CD4-positive, alpha-beta memory T cell (primary cell): ENCODE measurements at regions not wholly inside any gene's neighbourhood (a gene's known extent, or its start where the extent isn't known, plus 50 kb on each side); places are given as distances from the start of the nearest gene placed in this dataset.

Source experiments
- CTCF ChIA-PET: fragments of 350-600 bp; sonication (Branson Sonifier 250); formaldehyde crosslinking; loops from one replicate; lab custom pipeline; 2021; ENCODE audit warnings: inconsistent platforms; ENCODE audit not compliant: partially characterized antibody; lab: Charles Lee
- POLR2A ChIA-PET: fragments of 350-600 bp; sonication (Branson Sonifier 250); formaldehyde crosslinking; loops from one replicate; lab custom pipeline; 2021; ENCODE audit not compliant: partially characterized antibody; lab: Charles Lee
- DNase-seq, 5 donors: peaks; one replicate each; pipeline versions ENCODE4 v3.0.0 to v3.0.0-alpha.2; 2020 to 2022; ENCODE audit warnings: mixed read lengths in 1 of 5
- H3K27ac ChIP-seq: one replicate; pipeline ENCODE4 v1.7.0; 2013; ENCODE audit warnings: low read depth, low read length
- H3K27me3 ChIP-seq: 2 replicates; pipeline ENCODE4 v1.7.0; 2013; ENCODE audit warnings: mild to moderate bottlenecking, low read length, moderate library complexity; ENCODE audit not compliant: insufficient read depth
- H3K36me3 ChIP-seq: 2 replicates; pipeline ENCODE4 v1.7.0; 2013; ENCODE audit warnings: mild to moderate bottlenecking, low read length, moderate library complexity; ENCODE audit not compliant: insufficient read depth
- H3K4me1 ChIP-seq: 2 replicates; pipeline ENCODE4 v1.7.0; 2013; ENCODE audit warnings: mild to moderate bottlenecking, low read length, moderate library complexity; ENCODE audit not compliant: insufficient read depth
- H3K4me3 ChIP-seq, 2 donors: one replicate each; pipeline ENCODE4 v1.7.0; 2013; ENCODE audit warnings: low read length in 2 of 2, mild to moderate bottlenecking in 1 of 2
- H3K9me3 ChIP-seq, 2 donors: one replicate each; pipeline ENCODE4 v1.7.0; 2013; ENCODE audit warnings: low read length in 2 of 2, control low read depth in 1 of 2; ENCODE audit not compliant: control insufficient read depth in 1 of 2
- H3K27ac Mint-ChIP-seq, 7 donors: one replicate each; pipeline ENCODE4 v1.8.0; 2020 to 2021; ENCODE audit warnings: mixed read lengths in 7 of 7, mild to moderate bottlenecking in 6 of 7, inconsistent platforms in 3 of 7, moderate library complexity in 3 of 7
- H3K27me3 Mint-ChIP-seq, 2 donors: one replicate each; pipeline ENCODE4 v1.8.0; 2020 to 2021; ENCODE audit warnings: mixed read lengths in 2 of 2
- H3K36me3 Mint-ChIP-seq, 2 donors: one replicate each; pipeline ENCODE4 v1.8.0; 2020 to 2021; ENCODE audit warnings: mixed read lengths in 2 of 2, inconsistent platforms in 1 of 2, mild to moderate bottlenecking in 1 of 2
- H3K4me1 Mint-ChIP-seq, 4 donors: one replicate each; pipeline ENCODE4 v1.8.0; 2020 to 2021; ENCODE audit warnings: mixed read lengths in 4 of 4, mild to moderate bottlenecking in 1 of 4
- H3K4me3 Mint-ChIP-seq, 8 donors: one replicate each; pipeline ENCODE4 v1.8.0; 2020 to 2021; ENCODE audit warnings: mixed read lengths in 8 of 8, mild to moderate bottlenecking in 7 of 8, moderate library complexity in 6 of 8, inconsistent platforms in 3 of 8
- H3K9me3 Mint-ChIP-seq, 8 donors: one replicate each; pipeline ENCODE4 v1.8.0; 2020 to 2021; ENCODE audit warnings: mixed read lengths in 8 of 8, mild to moderate bottlenecking in 5 of 8, inconsistent platforms in 3 of 8, moderate library complexity in 1 of 8
- intact Hi-C: fragments of 100-400 bp; cut with micrococcal nuclease; formaldehyde crosslinking; loops from one replicate; pipeline ENCODE4 v1.15.1; 2023

DNA sequence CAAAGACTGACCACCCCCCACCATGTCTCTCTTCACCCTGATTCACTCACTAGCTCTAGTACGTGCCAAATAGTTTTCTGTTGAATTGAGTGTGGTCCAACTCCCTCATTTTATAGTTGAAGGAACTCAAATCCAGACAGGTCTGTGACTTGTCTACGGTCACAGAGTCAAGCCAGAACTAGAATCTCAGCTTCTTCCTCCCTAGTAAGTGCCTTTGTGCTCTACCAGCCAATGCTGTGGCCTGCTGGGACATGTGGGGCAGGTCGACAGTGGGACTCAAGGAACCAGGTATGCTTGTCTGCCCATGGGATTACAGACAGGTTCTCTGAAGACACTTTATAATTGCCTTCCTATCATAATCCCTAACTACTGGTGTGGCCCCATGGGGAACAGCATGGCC lies 108.6 kb upstream of the CPEB2 start:
- H3K36me3 Mint-ChIP-seq = no peaks in the 10 kb centered on the region
- H3K27ac Mint-ChIP-seq = no peak overlapping the region
- H3K4me3 Mint-ChIP-seq = no peak overlapping the region
- ChIA-PET CTCF (interaction anchor here (1.4 kb wide), 1 partner anchor 14 kb away, joined by 3 read pairs; no protein-coding TSS in a partner anchor), POLR2A (no interaction called here)
- Histone ChIP-seq H3K9me3 (no peaks in the 10 kb centered on the region), H3K27ac (no peak overlapping the region), H3K27me3 (no peaks in the 10 kb centered on the region), H3K4me1 (no peaks in the 10 kb centered on the region), H3K4me3 (no peak overlapping the region), H3K36me3 (no peaks in the 10 kb centered on the region)
- DNase-seq = no peak
- peaks cover 0 to 4% (median 0%) of the 10 kb centered on the region in 8 donors for H3K9me3 Mint-ChIP-seq
- H3K27me3 Mint-ChIP-seq = peaks cover 1 to 2% of the 10 kb centered on the region in 2 donors
- no peaks in the 10 kb centered on the region for H3K4me1 Mint-ChIP-seq
- intact Hi-C loops = no loop called here

DNA sequence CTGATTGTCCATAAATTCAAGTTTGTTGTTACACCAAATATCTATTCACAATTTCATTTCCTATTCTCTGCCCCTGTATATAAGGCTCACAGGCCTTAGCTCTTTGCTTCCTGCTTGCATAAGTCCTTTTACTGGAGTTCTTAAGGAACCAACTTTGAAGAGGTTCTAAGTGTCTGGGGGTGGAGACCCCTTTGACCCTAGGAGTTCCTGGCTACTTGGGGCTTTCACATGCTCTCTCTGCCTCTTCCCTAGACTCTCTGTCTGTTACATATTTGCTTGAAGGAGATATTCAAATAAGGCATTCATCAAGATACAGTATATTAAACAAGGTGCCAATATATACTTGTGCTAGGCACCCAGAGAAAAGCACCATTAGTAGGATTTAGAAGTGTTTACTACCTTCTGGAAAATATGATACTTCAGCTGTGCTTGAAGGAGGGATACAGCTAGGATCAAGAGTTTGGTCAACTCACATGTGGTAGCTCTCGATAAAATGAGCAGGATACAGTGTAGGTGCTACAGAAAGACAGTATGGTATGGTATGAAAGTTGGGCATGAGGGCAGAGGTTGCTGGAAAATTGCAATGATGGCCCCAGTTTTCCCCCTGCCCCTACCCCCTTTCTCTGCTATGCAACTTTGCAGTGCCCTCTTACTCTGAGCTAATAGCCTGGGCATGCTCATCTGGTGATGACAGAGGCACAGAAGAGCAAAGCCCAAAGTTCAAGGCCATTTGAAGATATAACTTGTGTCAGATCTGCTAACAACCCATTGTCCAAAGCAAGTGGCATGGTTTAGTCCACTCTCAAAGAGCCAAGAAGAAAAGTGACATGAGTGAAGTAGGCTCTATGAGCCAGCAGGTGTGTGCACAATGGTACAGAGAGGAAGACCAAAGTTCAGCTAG lies 107.6 kb upstream of the CPEB2 start:
- Mint-ChIP-seq H3K4me1 (no peaks in the 10 kb centered on the region), H3K27ac (no peak overlapping the region), H3K27me3 (peaks cover 1 to 3% of the 10 kb centered on the region in 2 donors), H3K4me3 (no peak overlapping the region), H3K9me3 (peaks cover 0 to 4% (median 0%) of the 10 kb centered on the region in 8 donors), H3K36me3 (no peaks in the 10 kb centered on the region)
- ChIA-PET CTCF (interaction anchor here (1.2 to 1.4 kb wide), 2 partner anchors 11 to 13 kb away, joined by 3 to 4 read pairs; no protein-coding TSS in a partner anchor), POLR2A (no interaction called here)
- H3K27ac ChIP-seq = no peak overlapping the region
- H3K9me3 ChIP-seq = no peaks in the 10 kb centered on the region
- H3K4me3 ChIP-seq = no peak overlapping the region
- intact Hi-C loops = no loop called here
- H3K36me3 ChIP-seq = no peaks in the 10 kb centered on the region
- no peaks in the 10 kb centered on the region for H3K4me1 ChIP-seq
- no peaks in the 10 kb centered on the region for H3K27me3 ChIP-seq
- no peak for DNase-seq

DNA sequence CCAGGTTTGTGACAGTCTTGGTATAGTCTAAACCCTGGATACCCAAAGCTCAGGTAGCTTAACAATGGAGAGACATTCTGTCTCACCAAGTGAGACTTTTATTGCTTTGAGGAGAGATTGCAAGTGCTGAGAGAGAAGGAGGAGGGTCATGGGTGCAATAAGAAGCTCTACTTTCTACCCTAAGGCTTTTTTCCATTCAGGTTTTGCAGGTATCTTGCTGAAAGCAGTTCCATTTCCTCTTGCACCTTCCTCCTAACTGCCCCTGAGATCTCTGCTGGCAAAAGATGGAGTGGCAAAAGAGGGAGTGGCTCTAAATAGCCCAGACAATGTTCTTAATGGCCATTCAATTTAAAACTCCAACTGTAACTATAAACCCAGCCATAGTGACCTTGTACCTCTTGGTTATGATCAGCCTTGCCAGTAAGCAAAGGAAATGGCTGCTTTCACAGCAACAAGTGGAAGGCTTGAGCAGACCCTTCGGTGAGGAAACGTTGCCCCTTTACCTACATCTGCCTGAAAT lies 105.6 kb upstream of the CPEB2 start:
- Histone ChIP-seq H3K9me3 (no peaks in the 10 kb centered on the region), H3K4me1 (no peaks in the 10 kb centered on the region), H3K4me3 (no peak overlapping the region), H3K36me3 (no peaks in the 10 kb centered on the region), H3K27me3 (no peaks in the 10 kb centered on the region), H3K27ac (no peak overlapping the region)
- H3K27ac Mint-ChIP-seq = no peak overlapping the region
- DNase-seq = no peak
- H3K4me1 Mint-ChIP-seq = no peaks in the 10 kb centered on the region
- CTCF ChIA-PET = no interaction called here
- no peaks in the 10 kb centered on the region for H3K36me3 Mint-ChIP-seq
- no peak overlapping the region for H3K4me3 Mint-ChIP-seq
- POLR2A ChIA-PET = no interaction called here
- H3K9me3 Mint-ChIP-seq = peaks cover 0 to under 1% (median 0%) of the 10 kb centered on the region in 8 donors
- H3K27me3 Mint-ChIP-seq = peaks cover 3 to 4% of the 10 kb centered on the region in 2 donors
- intact Hi-C loops = no loop called here

DNA sequence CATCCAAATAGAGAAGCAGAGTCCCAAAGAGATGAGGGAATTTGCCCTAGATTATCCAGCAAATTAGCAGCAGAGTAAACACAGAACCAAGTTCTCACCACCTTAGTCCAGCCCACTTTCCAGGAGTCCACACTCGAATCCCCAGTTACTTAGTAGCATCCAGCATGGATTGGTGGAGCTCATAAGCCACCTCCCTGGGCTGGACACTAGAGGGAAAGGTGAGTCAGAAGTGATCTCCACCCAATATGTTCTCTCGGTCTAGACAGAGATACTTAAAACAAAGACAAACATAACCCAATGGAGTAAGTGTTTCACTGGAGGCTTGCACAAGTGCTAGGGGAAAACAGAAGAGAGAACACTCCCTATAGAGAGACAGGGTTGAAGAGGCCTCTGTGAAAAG lies 105.1 kb upstream of the CPEB2 start:
- CTCF ChIA-PET = no interaction called here
- Mint-ChIP-seq H3K4me3 (no peak overlapping the region), H3K36me3 (no peaks in the 10 kb centered on the region), H3K4me1 (no peaks in the 10 kb centered on the region), H3K27me3 (peaks cover 3 to 4% of the 10 kb centered on the region in 2 donors), H3K27ac (no peak overlapping the region), H3K9me3 (no peaks in the 10 kb centered on the region)
- no peaks in the 10 kb centered on the region for H3K9me3 ChIP-seq
- no peaks in the 10 kb centered on the region for H3K27me3 ChIP-seq
- intact Hi-C loops = no loop called here
- DNase-seq = no peak
- POLR2A ChIA-PET = no interaction called here
- no peaks in the 10 kb centered on the region for H3K4me1 ChIP-seq
- no peaks in the 10 kb centered on the region for H3K36me3 ChIP-seq
- H3K4me3 ChIP-seq = no peak overlapping the region
- no peak overlapping the region for H3K27ac ChIP-seq

DNA sequence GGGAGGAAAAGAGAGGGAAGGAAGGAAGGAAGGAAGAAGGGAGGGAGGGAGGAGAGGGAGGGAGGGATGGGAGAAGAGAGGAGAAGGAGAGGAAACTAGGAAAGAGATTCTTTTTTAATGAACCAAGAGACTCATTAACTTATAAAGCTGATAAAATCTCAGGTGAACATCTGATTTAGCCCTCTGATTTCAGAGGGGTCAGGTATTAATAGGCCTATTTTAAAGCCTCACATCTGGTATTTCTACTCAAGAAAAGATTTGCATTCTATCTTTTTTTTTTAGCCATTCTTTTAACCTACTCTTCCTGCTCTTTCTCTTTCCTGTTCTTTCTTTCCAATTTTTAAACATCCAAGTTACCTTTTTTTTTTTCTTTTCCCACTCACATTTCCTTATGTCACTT lies 103.3 kb upstream of the CPEB2 start:
- Mint-ChIP-seq H3K4me3 (no peak overlapping the region), H3K27ac (no peak overlapping the region), H3K9me3 (peaks cover 0 to 2% (median 0%) of the 10 kb centered on the region in 8 donors), H3K36me3 (no peaks in the 10 kb centered on the region), H3K27me3 (peaks cover 3 to 7% of the 10 kb centered on the region in 2 donors), H3K4me1 (no peaks in the 10 kb centered on the region)
- ChIA-PET POLR2A (no interaction called here), CTCF (no interaction called here)
- no peaks in the 10 kb centered on the region for H3K27me3 ChIP-seq
- H3K4me1 ChIP-seq = no peaks in the 10 kb centered on the region
- DNase-seq = no peak
- H3K36me3 ChIP-seq = no peaks in the 10 kb centered on the region
- H3K27ac ChIP-seq = no peak overlapping the region
- intact Hi-C loops = no loop called here
- no peak overlapping the region for H3K4me3 ChIP-seq
- H3K9me3 ChIP-seq = no peaks in the 10 kb centered on the region

DNA sequence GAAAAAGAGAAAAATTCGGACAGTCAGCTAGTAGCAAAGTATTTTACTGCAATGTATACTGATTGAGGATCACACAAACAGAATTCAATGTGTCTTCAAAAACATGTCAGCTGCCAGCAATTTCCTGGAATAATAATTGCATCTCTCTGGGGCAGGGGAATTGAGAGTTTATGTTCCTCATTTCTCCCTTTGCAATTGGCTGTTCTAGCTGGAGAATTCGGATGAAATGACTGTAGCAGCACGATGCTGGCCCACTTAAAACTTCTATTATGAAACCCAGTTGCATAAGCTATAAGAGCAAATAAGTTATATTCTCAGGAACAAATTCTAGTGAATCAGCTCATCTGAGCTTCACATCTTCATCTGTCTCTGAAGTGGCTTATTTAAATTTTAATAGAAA lies 99.9 kb upstream of the CPEB2 start:
- Histone ChIP-seq H3K4me1 (no peaks in the 10 kb centered on the region), H3K36me3 (no peaks in the 10 kb centered on the region), H3K27ac (no peak overlapping the region), H3K4me3 (no peak overlapping the region), H3K9me3 (no peaks in the 10 kb centered on the region), H3K27me3 (no peaks in the 10 kb centered on the region)
- Mint-ChIP-seq H3K27ac (no peak overlapping the region), H3K9me3 (peaks cover 0 to 2% (median 0%) of the 10 kb centered on the region in 8 donors), H3K36me3 (no peaks in the 10 kb centered on the region), H3K4me3 (no peak overlapping the region), H3K4me1 (no peaks in the 10 kb centered on the region), H3K27me3 (peaks cover 5 to 6% of the 10 kb centered on the region in 2 donors)
- no peak for DNase-seq
- POLR2A ChIA-PET = no interaction called here
- CTCF ChIA-PET = no interaction called here
- intact Hi-C loops = no loop called here

DNA sequence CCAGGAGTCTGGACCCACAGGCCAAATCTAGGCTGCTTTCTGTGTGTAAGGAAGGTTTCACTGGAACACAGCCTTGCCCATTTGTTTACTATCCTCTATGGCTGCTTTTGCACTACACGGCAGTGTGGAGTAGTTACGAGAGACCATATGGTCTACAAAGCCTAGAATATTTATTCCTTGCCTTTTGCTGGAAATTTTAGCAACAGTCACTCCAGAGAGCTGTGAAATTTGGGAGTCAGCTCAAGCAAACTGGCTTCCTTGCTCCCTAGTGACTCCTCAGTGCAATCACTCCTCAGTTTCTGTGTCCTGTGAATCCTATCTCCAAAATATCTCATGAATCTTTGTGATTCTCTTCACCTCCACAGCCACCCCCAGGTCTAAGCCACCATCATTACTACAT lies 99.0 kb upstream of the CPEB2 start:
- Histone ChIP-seq H3K9me3 (no peaks in the 10 kb centered on the region), H3K4me1 (no peaks in the 10 kb centered on the region), H3K27ac (no peak overlapping the region), H3K4me3 (no peak overlapping the region), H3K36me3 (no peaks in the 10 kb centered on the region), H3K27me3 (no peaks in the 10 kb centered on the region)
- intact Hi-C loops = no loop called here
- no peak overlapping the region for H3K4me3 Mint-ChIP-seq
- no peaks in the 10 kb centered on the region for H3K4me1 Mint-ChIP-seq
- H3K36me3 Mint-ChIP-seq = no peaks in the 10 kb centered on the region
- H3K27ac Mint-ChIP-seq = no peak overlapping the region
- ChIA-PET POLR2A (no interaction called here), CTCF (no interaction called here)
- DNase-seq = no peak
- peaks cover 5 to 6% of the 10 kb centered on the region in 2 donors for H3K27me3 Mint-ChIP-seq
- peaks cover 0 to 2% (median 0%) of the 10 kb centered on the region in 8 donors for H3K9me3 Mint-ChIP-seq
